ENCODE measurements at regions not wholly inside any gene's neighbourhood (a gene's known extent, or its start where the extent isn't known, plus 50 kb on each side); places are given as distances from the start of the nearest gene placed in this dataset.

DNA sequence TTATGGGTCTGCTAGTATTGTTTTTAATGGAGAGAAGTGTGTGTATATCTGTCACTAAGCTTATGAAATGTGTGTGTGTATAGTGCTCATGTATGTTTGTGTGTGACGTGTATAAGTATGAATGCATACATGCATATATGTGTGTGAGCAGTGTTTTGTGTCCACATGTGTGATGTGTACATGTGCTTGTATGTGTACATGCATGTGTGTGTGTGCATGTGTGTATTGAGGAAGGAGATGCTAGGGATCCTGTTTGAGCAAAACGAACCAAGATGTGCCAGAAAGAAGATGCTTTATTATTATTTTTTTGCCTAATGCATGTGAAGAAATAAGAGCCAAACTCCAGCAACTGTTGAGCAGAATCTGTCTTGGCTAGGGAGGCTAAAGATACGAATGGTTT lies 301.3 kb upstream of the SKOR2 start:
- Mint-ChIP-seq H3K9me3 (no peaks in the 10 kb centered on the region), H3K27ac (no peak overlapping the region), H3K36me3 (no peaks in the 10 kb centered on the region)
- ATAC-seq (no peak), DNase-seq (ENCODE audit: low spot score in 2 of 2) (no peak)

DNA sequence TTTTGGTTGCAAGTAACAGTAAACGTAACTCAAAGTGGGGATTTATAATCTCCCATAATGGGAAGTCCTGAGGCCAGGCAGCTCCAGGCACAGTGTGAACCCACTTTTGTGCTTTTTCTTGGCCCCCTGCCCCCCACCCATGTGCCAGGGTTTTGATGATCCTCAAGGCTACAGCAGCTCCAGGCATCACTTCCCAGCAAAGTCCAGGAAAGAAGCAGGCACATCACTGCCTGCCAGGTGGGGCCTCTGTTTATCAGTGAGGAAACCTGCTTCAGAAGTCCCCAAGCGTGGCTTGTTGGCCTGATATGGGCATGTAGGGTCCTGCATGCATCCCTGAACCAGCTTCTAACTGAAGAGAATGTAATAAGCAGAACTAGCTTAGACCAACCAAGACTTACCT lies 299.2 kb upstream of the SKOR2 start:
- Mint-ChIP-seq H3K36me3 (no peaks in the 10 kb centered on the region), H3K27ac (no peak overlapping the region), H3K9me3 (no peaks in the 10 kb centered on the region)
- no peak for ATAC-seq
- DNase-seq (ENCODE audit: low spot score in 2 of 2) = no peak

DNA sequence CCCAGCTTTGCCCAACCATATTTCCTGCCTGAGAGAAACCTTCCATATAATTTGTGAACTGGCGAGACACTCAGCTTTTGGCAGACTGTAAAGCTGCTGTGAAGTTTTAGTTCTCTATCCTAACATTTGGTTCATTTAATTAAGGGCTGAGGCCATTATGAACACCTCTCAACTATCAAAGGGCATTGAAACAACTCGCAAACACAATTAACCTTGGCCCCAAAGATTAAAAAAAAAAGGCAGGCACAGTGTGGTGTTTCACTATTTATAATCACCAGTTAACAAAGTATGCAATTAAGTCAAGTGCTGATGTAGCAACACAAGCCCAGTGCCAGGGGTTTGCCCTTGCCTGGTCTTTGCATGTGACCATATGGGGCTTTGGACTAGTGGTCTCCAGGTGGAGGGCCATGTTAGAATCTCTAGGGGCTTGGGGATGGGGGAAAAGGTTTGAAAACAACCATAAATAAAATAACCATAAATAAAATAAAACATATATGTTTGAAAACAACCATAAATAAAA lies 297.6 kb upstream of the SKOR2 start:
- Mint-ChIP-seq H3K9me3 (no peaks in the 10 kb centered on the region), H3K27ac (no peak overlapping the region), H3K36me3 (no peaks in the 10 kb centered on the region)
- ATAC-seq (no peak), DNase-seq (ENCODE audit: low spot score in 2 of 2) (no peak)

DNA sequence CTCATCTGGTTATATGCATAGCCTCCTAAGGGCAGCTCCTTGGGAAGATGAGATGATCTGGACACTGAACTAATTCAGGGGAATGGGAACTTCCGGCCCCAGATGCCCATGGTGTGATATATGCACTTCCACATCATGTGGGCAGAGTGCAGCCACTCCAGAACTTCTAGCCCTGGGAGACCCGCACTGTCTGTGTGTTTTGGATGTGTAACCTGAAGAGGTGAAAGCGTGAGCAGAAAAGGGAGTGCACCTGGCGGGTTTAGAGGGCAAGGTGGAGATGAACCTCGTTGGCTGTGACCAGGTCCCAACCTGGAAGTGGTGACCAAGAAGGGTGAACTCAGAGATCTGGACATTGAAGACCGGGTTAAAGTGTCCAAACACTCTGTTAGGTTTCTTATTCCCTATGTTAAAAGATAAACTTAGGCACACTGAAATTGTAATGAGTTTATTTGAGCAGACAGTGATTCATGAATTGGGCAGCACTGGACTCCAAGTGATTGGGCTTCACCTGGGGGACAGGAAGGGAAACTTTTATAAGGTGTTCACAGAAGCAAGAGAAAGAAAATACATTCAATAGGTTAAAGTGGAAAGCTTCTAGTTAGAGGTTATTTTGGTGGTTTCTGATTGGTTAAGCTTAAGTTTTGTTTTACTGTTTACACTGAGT lies 296.2 kb upstream of the SKOR2 start:
- Mint-ChIP-seq H3K36me3 (no peaks in the 10 kb centered on the region), H3K9me3 (no peaks in the 10 kb centered on the region), H3K27ac (no peak overlapping the region)
- no peak for DNase-seq (ENCODE audit: low spot score in 2 of 2)
- ATAC-seq = no peak

DNA sequence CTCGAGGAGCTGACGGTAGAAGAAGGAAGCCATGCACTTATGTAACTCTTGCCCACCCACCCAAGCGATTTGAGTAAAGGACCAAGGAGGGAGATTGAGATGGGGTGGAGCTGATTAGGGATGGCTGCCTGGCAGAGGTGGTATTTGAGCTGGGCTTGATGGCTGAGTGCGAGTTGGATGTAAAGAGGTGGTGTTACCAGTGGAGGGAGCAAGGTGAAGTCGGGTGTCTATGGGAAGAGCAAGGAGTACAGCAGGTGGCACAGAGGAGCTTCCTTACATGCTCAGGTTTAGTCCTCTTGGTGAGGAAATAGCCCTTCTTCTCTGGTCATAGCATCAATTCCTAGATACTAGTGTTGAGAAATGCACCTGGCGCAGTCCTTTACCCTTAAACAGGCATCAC lies 294.2 kb upstream of the SKOR2 start:
- Mint-ChIP-seq H3K36me3 (no peaks in the 10 kb centered on the region), H3K27ac (no peak overlapping the region), H3K9me3 (peaks cover 0 to 6% of the 10 kb centered on the region in 2 donors)
- DNase-seq (ENCODE audit: low spot score in 2 of 2) (no peak), ATAC-seq (no peak)

DNA sequence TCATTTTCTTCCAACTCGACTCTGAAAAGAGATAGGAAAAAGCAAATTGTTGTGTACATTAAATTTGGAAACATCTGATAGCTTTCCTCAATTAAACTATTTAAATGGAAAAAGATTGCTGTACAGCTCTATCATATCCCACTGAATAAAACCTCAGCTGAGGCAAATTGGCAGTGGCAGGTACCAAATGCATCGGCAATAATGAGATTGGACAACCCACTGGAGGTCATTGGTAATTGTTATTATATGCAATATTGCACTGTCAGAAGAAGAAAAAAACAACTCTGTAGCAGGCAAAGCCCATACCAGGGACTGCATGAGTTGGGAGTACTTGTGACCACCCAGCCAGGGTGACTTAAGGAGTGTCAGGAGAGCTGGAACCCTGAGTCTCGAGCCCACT lies 291.6 kb upstream of the SKOR2 start:
- H3K27ac Mint-ChIP-seq = no peak overlapping the region
- no peaks in the 10 kb centered on the region for H3K36me3 Mint-ChIP-seq
- ATAC-seq (no peak), DNase-seq (ENCODE audit: low spot score in 2 of 2) (no peak)
- H3K9me3 Mint-ChIP-seq = peaks cover 7 to 10% of the 10 kb centered on the region in 2 donors

DNA sequence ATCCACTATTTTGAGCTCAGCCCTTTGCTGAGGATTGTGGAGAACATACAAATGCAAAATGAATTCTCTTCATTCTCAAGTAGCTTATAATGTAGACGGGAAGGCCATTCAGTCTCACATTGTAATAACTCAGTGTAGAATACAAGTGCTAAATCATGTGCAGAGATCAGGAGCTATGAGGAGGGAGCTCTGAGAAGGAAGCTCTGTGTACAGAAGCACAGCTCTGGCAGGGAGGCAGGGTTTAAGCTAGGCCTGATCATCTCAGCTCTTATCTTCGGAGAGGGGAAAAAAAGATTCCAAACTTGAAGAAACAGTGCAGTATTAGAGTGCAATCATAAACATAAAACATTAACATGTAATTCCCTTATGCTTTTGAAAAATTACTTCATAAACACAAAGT lies 291.1 kb upstream of the SKOR2 start:
- Mint-ChIP-seq H3K36me3 (no peaks in the 10 kb centered on the region), H3K27ac (no peak overlapping the region), H3K9me3 (peaks cover 7 to 10% of the 10 kb centered on the region in 2 donors)
- ATAC-seq = no peak
- DNase-seq (ENCODE audit: low spot score in 2 of 2) = no peak

DNA sequence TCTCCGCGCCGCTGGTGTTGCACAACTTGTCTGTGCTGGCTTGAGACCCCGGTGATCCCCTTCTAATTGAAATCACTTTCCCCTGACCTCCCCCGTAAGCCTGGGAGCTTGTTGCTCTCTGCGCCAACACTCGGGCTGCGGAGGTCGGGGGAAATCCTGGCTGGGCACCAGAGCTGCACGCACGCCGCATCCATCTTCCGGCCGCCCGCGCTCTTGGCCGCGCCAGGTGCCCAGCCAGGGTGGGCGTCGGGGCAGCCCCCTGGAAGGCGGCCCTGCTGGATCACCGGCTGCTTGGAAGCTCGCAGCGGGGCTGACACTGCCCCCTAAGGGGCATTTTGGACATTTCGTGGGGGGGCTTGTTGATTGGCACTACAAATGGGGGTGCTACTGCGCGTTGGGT lies 280.3 kb upstream of the SKOR2 start:
- Mint-ChIP-seq H3K27ac (no peak overlapping the region), H3K9me3 (no peaks in the 10 kb centered on the region), H3K36me3 (no peaks in the 10 kb centered on the region)
- DNase-seq (ENCODE audit: low spot score in 2 of 2) (no peak), ATAC-seq (no peak)

DNA sequence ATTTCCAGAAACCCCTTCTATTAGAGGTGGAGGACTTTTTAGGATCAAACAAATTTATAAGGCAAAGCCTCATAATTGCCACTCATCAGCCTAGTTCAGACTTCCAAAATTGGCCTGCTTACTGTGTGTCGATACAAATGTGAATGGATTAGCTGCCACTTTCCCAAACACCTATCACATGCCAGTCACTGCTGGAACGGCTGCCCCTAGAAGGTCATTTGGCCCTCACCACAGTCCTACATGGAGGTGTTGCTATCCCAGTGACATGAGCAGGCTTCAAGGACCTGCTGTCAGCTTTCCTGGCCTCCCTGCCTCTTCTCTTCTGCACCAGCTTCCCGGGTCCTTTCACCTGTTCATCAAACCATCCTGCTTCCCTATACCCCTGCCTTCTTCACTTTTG lies 279.2 kb upstream of the SKOR2 start:
- ATAC-seq (no peak), DNase-seq (ENCODE audit: low spot score in 2 of 2) (no peak)
- Mint-ChIP-seq H3K36me3 (no peaks in the 10 kb centered on the region), H3K27ac (no peak overlapping the region), H3K9me3 (no peaks in the 10 kb centered on the region)

DNA sequence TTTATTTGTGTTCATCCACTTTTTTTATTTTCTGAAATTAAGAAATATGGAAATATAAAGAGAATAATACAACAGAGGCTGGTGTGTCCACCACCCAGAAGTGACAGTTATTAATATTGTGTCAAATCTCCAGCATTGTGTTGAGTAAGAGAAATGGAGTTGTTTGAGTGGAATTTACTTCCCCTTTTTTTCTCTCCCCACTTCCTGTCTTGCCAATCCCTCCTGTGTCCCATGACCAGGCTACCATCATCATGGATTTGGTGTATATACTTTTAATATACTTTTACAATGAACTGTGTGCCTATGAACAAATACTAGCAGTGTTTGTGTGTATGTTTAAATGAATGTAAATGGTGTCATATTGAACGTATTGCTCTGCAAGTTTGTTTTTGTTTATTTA lies 276.9 kb upstream of the SKOR2 start:
- ATAC-seq = no peak
- no peak for DNase-seq (ENCODE audit: low spot score in 2 of 2)
- Mint-ChIP-seq H3K9me3 (peaks cover 0 to 7% of the 10 kb centered on the region in 2 donors), H3K27ac (no peak overlapping the region), H3K36me3 (no peaks in the 10 kb centered on the region)

DNA sequence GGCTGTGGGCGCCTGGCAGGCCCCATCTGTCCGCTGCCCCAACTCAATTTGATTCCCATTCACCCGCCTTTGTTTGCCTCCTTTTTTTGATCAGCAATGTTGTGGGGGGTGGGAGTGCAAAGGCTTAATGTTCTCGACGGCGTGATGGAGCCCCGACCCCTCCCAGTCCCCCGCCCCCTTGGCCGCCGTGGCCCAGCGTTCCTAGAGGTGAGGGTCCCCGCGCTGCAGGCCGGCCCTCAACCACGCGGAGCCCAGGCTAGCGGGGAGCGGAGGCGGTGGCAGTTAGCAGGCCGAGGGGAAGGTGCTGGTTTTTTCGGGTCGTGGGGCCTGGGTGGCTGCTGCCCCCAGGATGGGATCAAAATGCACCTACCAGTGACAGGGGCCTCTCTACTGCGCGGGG lies 274.7 kb upstream of the SKOR2 start:
- DNase-seq (ENCODE audit: low spot score in 2 of 2) (no peak), ATAC-seq (no peak)
- H3K9me3 Mint-ChIP-seq = peaks cover 0 to 10% of the 10 kb centered on the region in 2 donors

DNA sequence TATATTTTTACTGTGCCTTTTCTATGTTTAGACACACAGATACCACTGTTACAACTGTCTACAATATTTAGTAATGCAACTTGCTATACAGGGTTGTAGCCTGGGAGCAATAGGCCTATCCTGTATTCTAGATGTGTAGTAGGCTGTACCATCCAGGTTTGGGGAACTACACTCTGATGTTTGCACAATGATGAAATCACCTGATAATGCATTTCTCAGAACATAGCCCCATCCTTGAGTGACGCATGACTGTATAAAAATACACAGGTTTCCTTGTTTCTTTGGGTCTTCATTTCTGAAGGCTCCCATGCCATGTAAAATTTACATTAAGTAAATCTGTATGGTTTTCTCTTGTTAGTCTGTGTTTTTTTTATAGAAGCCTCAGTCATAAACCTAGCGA lies 270.9 kb upstream of the SKOR2 start:
- peaks cover 0 to 10% of the 10 kb centered on the region in 2 donors for H3K9me3 Mint-ChIP-seq

More for the DNA sequence above, 274.7 kb upstream of the SKOR2 start:
- H3K36me3 Mint-ChIP-seq = no peaks in the 10 kb centered on the region
- H3K27ac Mint-ChIP-seq = no peak overlapping the region

DNA sequence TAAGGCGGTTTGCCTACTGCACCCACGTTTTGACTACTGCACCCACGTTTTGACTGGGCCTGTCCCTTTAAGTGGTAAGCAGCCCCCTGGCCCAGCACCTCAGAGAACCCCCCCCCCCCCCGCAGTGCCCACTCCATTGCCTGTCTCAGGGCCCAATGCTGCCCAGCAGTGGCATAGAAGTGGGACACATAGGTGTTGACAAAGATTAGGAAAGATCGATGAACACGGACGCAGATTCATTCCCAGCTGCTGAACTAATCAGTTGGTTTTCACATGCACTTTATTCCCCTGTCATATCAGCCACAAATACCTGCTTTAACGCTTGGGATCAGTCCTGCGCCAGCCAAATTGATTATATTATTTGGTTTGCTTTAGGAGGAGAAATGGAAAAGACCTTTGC lies 268.8 kb upstream of the SKOR2 start:
- no peak for DNase-seq (ENCODE audit: low spot score in 2 of 2)
- H3K27ac Mint-ChIP-seq = no peak overlapping the region
- no peaks in the 10 kb centered on the region for H3K36me3 Mint-ChIP-seq
- ATAC-seq = no peak
- H3K9me3 Mint-ChIP-seq = peaks cover 0 to 10% of the 10 kb centered on the region in 2 donors

More for the DNA sequence above, 270.9 kb upstream of the SKOR2 start:
- no peak overlapping the region for H3K27ac Mint-ChIP-seq
- DNase-seq (ENCODE audit: low spot score in 2 of 2) (no peak), ATAC-seq (no peak)
- no peaks in the 10 kb centered on the region for H3K36me3 Mint-ChIP-seq

DNA sequence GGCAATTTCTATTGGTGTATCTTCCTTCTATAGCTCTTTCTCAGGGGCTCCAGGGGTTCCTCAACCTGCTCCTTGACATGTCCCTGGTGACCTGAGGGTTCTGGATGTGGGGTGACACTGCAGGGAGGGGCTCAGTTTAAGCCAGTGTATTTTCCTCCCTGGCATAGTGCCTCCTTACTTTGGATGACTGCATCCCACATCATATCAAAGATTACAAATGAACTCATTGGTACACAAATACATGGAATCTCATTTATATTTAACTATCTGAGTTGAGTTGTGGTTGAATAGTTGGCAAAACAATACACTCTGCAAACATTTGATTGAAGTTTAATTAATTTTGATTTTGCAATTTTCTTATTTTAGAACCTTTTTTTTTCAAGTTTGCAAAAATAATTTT lies 268.2 kb upstream of the SKOR2 start:
- H3K27ac Mint-ChIP-seq = no peak overlapping the region
- ATAC-seq (no peak), DNase-seq (ENCODE audit: low spot score in 2 of 2) (no peak)
- H3K9me3 Mint-ChIP-seq = peaks cover 0 to 10% of the 10 kb centered on the region in 2 donors
- H3K36me3 Mint-ChIP-seq = no peaks in the 10 kb centered on the region

DNA sequence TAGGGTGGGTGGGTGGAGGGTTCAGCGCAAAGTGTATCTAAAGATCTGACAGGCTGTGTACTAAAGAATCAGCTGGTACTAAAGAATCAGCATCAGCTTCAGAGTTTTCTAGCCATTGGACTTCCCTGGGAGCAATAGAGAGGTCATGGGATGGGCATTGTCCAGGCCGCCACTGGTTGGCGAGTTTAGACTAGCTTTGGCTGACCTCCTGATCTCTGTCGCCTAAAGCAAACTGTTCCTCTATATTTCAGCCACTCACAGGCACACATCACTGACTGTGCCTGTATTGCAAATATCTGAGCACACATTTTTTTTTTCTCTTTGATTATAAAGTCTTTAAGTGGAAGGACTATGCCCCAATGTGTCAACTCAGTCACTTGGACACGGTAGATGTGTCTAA lies 267.8 kb upstream of the SKOR2 start:
- DNase-seq (ENCODE audit: low spot score in 2 of 2) = no peak

DNA sequence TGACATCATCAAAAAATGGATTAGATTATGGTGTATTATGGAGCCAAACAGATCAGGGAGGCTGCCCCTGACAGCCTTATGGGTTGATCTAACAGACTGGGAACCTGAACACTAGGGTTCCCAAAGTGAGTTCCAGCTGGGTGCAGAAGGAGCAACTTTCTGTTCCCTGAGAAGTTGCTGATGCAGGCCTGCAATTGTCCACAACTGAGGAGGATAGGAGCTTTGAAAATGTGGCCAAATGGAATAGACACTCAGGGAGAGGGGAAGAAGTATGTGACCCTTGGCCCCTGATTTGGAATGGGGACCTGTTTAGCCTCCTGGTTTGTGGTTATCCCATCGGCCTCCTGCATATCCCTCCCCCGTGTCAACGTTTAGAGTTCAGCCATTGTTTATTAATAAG lies 262.2 kb upstream of the SKOR2 start:
- no peak for DNase-seq (ENCODE audit: low spot score in 2 of 2)
- Mint-ChIP-seq H3K36me3 (no peaks in the 10 kb centered on the region), H3K27ac (no peak overlapping the region), H3K9me3 (peaks cover 0 to 3% of the 10 kb centered on the region in 2 donors)
- no peak for ATAC-seq

More for the DNA sequence above, 267.8 kb upstream of the SKOR2 start:
- H3K27ac Mint-ChIP-seq = no peak overlapping the region
- no peak for ATAC-seq
- H3K36me3 Mint-ChIP-seq = no peaks in the 10 kb centered on the region
- H3K9me3 Mint-ChIP-seq = peaks cover 0 to 8% of the 10 kb centered on the region in 2 donors

DNA sequence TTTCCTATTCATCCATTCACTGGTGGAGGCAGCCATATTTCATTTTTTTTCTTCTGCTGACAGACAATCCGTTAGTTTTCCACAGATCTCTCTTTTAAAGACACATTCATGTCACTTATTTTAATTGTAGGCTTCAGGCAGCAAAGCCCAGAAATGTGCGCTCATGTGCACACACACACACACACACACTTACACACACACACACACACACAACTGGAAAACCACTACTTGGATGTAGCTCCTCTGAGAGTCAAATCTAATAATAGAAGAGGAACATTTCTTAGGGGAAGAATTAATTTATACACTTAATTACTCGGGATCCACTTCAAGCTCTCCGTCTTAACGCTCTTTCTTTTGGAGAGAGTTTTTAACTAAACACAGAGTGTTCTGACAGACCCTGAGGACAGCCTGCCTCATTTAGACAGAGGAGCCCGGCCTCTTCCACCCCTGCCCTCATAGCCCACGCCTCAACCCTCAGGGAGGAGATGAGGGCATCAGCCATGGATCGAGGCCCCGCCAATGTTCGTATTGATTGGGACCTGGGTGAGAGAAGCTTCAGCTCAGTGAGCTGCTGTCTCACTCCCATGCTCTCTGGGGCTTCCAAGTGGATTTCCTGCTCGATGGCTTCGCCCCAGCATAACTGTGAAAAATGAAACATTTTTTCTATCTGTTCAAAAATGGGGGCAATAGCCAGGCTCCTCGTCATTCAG lies 261.4 kb upstream of the SKOR2 start:
- Mint-ChIP-seq H3K36me3 (no peaks in the 10 kb centered on the region), H3K27ac (no peak overlapping the region), H3K9me3 (peaks cover 0 to 3% of the 10 kb centered on the region in 2 donors)
- DNase-seq (ENCODE audit: low spot score in 2 of 2) (no peak), ATAC-seq (no peak)

DNA sequence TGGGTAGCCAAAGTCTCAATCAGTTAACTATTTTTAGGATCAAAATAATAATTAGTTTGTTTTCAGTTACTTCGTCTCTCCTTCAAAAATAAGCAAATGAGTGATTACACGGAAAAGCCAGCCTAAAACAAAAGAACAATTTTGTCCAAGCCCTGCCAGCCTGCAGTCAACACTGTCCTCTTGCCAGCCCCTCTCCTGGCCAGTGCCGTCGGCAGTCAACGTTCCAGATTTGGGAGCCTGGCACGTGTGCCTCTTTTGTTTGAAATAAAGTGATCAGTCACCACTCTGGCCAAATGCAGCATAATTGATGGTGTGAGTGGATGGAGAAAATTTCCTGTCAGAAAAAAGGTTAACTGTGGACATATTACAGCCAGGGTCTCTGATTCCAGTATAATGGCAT lies 260.6 kb upstream of the SKOR2 start:
- Mint-ChIP-seq H3K9me3 (peaks cover 0 to 3% of the 10 kb centered on the region in 2 donors), H3K36me3 (no peaks in the 10 kb centered on the region), H3K27ac (no peak overlapping the region)
- ATAC-seq (no peak), DNase-seq (ENCODE audit: low spot score in 2 of 2) (no peak)

Data from activated naive CD4-positive, alpha-beta T cell treated with anti-CD3 and anti-CD28 coated beads, Interleukin-2, amount 50 U/mL, for 72 hours (primary cell).